IMR-90 (cell line): ENCODE measurements at regions not wholly inside any gene's neighbourhood (a gene's known extent, or its start where the extent isn't known, plus 50 kb on each side); places are given as distances from the start of the nearest gene placed in this dataset.

ENCODE experiments used
- ATAC-seq: fragments of 200-7000 bp; cut with Tn5 transposase; 2 replicates; pipeline ENCODE4 v1.9.1; 2020; ENCODE audit warnings: low read depth, mild to moderate bottlenecking, moderate library complexity
- BruUV-seq: library from RNA; stranded (reverse); fragments of 400-500 nt; replicated peaks from 2 replicates; lab custom pipeline; 2021; lab: Mats Ljungman, UMichigan
- CTCF ChIA-PET: fragments of 300-600 bp; formaldehyde crosslinking; extraction: SDS; loops from one replicate; lab custom pipeline; 2021; ENCODE audit warnings: antibody characterized with exemption; lab: Yijun Ruan, JAX
- POLR2A ChIA-PET: fragments of 300-600 bp; sonication (Branson Sonifier 250); formaldehyde crosslinking; loops from one replicate; lab custom pipeline; 2022; ENCODE audit warnings: antibody characterized with exemption; ENCODE audit not compliant: unreplicated experiment; lab: Charles Lee
- DNase-seq: peaks from one replicate; pipeline ENCODE4 v3.0.0; 2013
- H2AFZ ChIP-seq: replicated peaks from 2 replicates; pipeline ENCODE3; 2013; ENCODE audit warnings: low read length, mild to moderate bottlenecking; ENCODE audit not compliant: poor library complexity
- H2AK5ac ChIP-seq: 2 replicates; pipeline ENCODE4 v1.6.1; 2013; ENCODE audit warnings: low read depth, low read length, inconsistent platforms
- H2AK9ac ChIP-seq: replicated peaks from 2 replicates; pipeline ENCODE3; 2013; ENCODE audit warnings: mild to moderate bottlenecking, low read depth, low read length, moderate library complexity; ENCODE audit not compliant: poor library complexity
- H2BK120ac ChIP-seq: 2 replicates; pipeline ENCODE4 v1.6.1; 2013; ENCODE audit warnings: low read depth, low read length, inconsistent platforms
- H2BK15ac ChIP-seq: 3 replicates; pipeline ENCODE4 v1.6.1; 2013; ENCODE audit warnings: low read depth, low read length, inconsistent platforms
- H2BK20ac ChIP-seq: 2 replicates; pipeline ENCODE4 v1.6.1; 2013; ENCODE audit warnings: low read depth, mild to moderate bottlenecking, inconsistent platforms, low read length, moderate library complexity
- H2BK5ac ChIP-seq: 2 replicates; pipeline ENCODE4 v1.6.1; 2013; ENCODE audit warnings: mild to moderate bottlenecking, low read depth, low read length, inconsistent platforms; ENCODE audit not compliant: poor library complexity, severe bottlenecking
- H3K14ac ChIP-seq: replicated peaks from 2 replicates; pipeline ENCODE4 v1.6.1; 2013; ENCODE audit warnings: low read depth, low read length, inconsistent platforms
- H3K18ac ChIP-seq: 2 replicates; pipeline ENCODE4 v1.6.1; 2013; ENCODE audit warnings: low read depth, low read length, control low read depth
- H3K23ac ChIP-seq: 2 replicates; pipeline ENCODE4 v1.6.1; 2013; ENCODE audit warnings: low read depth, low read length, inconsistent platforms
- H3K27ac ChIP-seq: 2 replicates; pipeline ENCODE4 v1.5.1; 2013; ENCODE audit warnings: mild to moderate bottlenecking, control low read depth, low read length; ENCODE audit not compliant: insufficient read depth
- H3K27me3 ChIP-seq: 2 replicates; pipeline ENCODE4 v1.6.1; 2013; ENCODE audit warnings: low read length; ENCODE audit not compliant: control insufficient read depth, insufficient read depth
- H3K36me3 ChIP-seq: 2 replicates; pipeline ENCODE4 v1.6.1; 2013; ENCODE audit warnings: low read length, mixed read lengths; ENCODE audit not compliant: control insufficient read depth, insufficient read depth
- H3K4ac ChIP-seq: 2 replicates; pipeline ENCODE4 v1.6.1; 2013; ENCODE audit warnings: low read depth, low read length, inconsistent platforms
- H3K4me1 ChIP-seq: 2 replicates; pipeline ENCODE4 v1.6.1; 2013; ENCODE audit warnings: low read length, mixed read lengths; ENCODE audit not compliant: control insufficient read depth, insufficient read depth
- H3K4me2 ChIP-seq: 2 replicates; pipeline ENCODE4 v1.6.1; 2013; ENCODE audit warnings: low read depth, mild to moderate bottlenecking, control low read depth, low read length, moderate library complexity
- H3K4me3 ChIP-seq: 2 replicates; pipeline ENCODE4 v1.5.1; 2013; ENCODE audit warnings: low read depth, mild to moderate bottlenecking, control low read depth, low read length, moderate library complexity; ENCODE audit not compliant: insufficient read depth
- H3K56ac ChIP-seq: 2 replicates; pipeline ENCODE4 v1.6.1; 2013; ENCODE audit warnings: low read length, inconsistent platforms; ENCODE audit not compliant: insufficient read depth; ENCODE audit errors: extremely low read depth
- H3K79me1 ChIP-seq, 2 experiments: 2 replicates each; pipeline ENCODE4 v1.6.1; 2013; ENCODE audit warnings: low read length in 2 of 2, inconsistent platforms in 1 of 2, low read depth in 1 of 2
- H3K9ac ChIP-seq: 2 replicates; pipeline ENCODE4 v1.6.1; 2013; ENCODE audit warnings: low read depth, low read length, control low read depth
- H3K9me1 ChIP-seq: 2 replicates; pipeline ENCODE4 v1.6.1; 2013; ENCODE audit warnings: low read length, inconsistent platforms; ENCODE audit not compliant: insufficient read depth
- H3K9me3 ChIP-seq: 2 replicates; pipeline ENCODE4 v1.6.1; 2013; ENCODE audit warnings: low read length; ENCODE audit not compliant: control insufficient read depth, insufficient read depth
- H4K20me1 ChIP-seq: 2 replicates; pipeline ENCODE4 v1.6.1; 2013; ENCODE audit warnings: low read length, inconsistent platforms; ENCODE audit not compliant: insufficient read depth
- H4K5ac ChIP-seq: 2 replicates; pipeline ENCODE4 v1.6.1; 2013; ENCODE audit warnings: mild to moderate bottlenecking, low read depth, low read length, control low read depth
- H4K8ac ChIP-seq, 2 experiments: 2 replicates each; pipeline ENCODE4 v1.6.1; 2013; ENCODE audit warnings: low read depth in 2 of 2, low read length in 2 of 2, control low read depth in 1 of 2, inconsistent platforms in 1 of 2
- H4K91ac ChIP-seq: 2 replicates; pipeline ENCODE4 v1.6.1; 2013; ENCODE audit warnings: low read depth, low read length, inconsistent platforms; ENCODE audit not compliant: insufficient read depth
- BHLHE40 ChIP-seq: fragments of 150-350 bp; IDR thresholded peaks from 2 replicates; pipeline ENCODE4 v1.6.1; 2016; ENCODE audit warnings: mild to moderate bottlenecking, low read depth, low read length
- CEBPB ChIP-seq: IDR thresholded peaks from 2 replicates; pipeline ENCODE4 v1.6.1; 2012; ENCODE audit warnings: low read depth, low read length, improper control_type of control experiment
- CHD1 ChIP-seq: IDR thresholded peaks from 2 replicates; pipeline ENCODE4 v1.6.1; 2012; ENCODE audit warnings: low read depth, low read length, improper control_type of control experiment
- CTCF ChIP-seq: conservative IDR thresholded peaks from 2 replicates; pipeline ENCODE4 v1.5.1; 2012; ENCODE audit warnings: mild to moderate bottlenecking, low read depth, low read length, improper control_type of control experiment
- MAZ ChIP-seq: IDR thresholded peaks from 2 replicates; pipeline ENCODE4 v1.6.1; 2012; ENCODE audit warnings: low read depth, mild to moderate bottlenecking, low read length, improper control_type of control experiment, moderate library complexity, borderline replicate concordance
- MXI1 ChIP-seq: IDR thresholded peaks from 2 replicates; pipeline ENCODE4 v1.6.1; 2012; ENCODE audit warnings: low read depth, mild to moderate bottlenecking, low read length, moderate library complexity, borderline replicate concordance
- NFE2L2 ChIP-seq: fragments of 150-350 bp; IDR thresholded peaks from 2 replicates; pipeline ENCODE4 v1.6.1; 2016; ENCODE audit warnings: low read depth, mild to moderate bottlenecking, low read length
- RAD21 ChIP-seq: IDR thresholded peaks from 2 replicates; pipeline ENCODE4 v1.6.1; 2012; ENCODE audit warnings: low read length, improper control_type of control experiment
- RFX5 ChIP-seq: IDR thresholded peaks from 2 replicates; pipeline ENCODE4 v1.8.0; 2012; ENCODE audit warnings: low read depth, mild to moderate bottlenecking, low read length, moderate library complexity
- USF2 ChIP-seq: fragments of 150-350 bp; IDR thresholded peaks from 2 replicates; pipeline ENCODE4 v1.6.1; 2017; ENCODE audit warnings: mild to moderate bottlenecking, antibody characterized with exemption, low read length, low read depth
- WGBS, 2 experiments: methylation state at CpG; one replicate each; pipeline versions ENCODE4 v1.1.5 to v1.1.7; 2013; ENCODE audit warnings: missing lambda C conversion rate in 2 of 2; ENCODE audit not compliant: insufficient read length in 1 of 2; ENCODE audit errors: extremely low coverage in 2 of 2; 5-methylcytosine and 5-hydroxymethylcytosine counted together
- dilution Hi-C: fragments of 300-500 bp; cut with HindIII; formaldehyde crosslinking; loops from one replicate; pipeline ENCODE4 v1.14.3; 2018; ENCODE audit warnings: low sequenced_read_pairs; ENCODE audit not compliant: unreplicated experiment
- in situ Hi-C: fragments of 300-500 bp; cut with MboI; formaldehyde crosslinking; loops from 3 replicates; pipeline ENCODE4 v1.14.3; 2019; ENCODE audit warnings: low sequenced_read_pairs, inconsistent platforms, mixed read lengths
- intact Hi-C: fragments of 100-400 bp; cut with micrococcal nuclease; formaldehyde crosslinking; loops from 2 replicates; pipeline ENCODE4 v1.10.0; 2022

GRCh38 chr7:116384936-116385635 is 114.5 kb upstream of the CAV2 start:
- peak; percentile 5 for DNase-seq
- intact Hi-C loops: no loop called here
- Histone ChIP-seq H2BK15ac (peak overlapping the region; percentile 9; the same call in 1 of the 3 replicates), H3K23ac (no peak overlapping the region), H2AFZ (no peak overlapping the region), H2BK5ac (no peak overlapping the region), H3K36me3 (no peaks in the 10 kb centered on the region), H2AK5ac (no peak overlapping the region), H4K5ac (0 out of 2 replicates have a peak overlapping the region, but pooled peaks have one; percentile 51), H2AK9ac (no peak overlapping the region), H3K4ac (no peak overlapping the region), H3K18ac (peak overlapping the region; percentile 46; the same call in 1 of the 2 replicates), H3K9ac (no peak overlapping the region), H2BK120ac (peak overlapping the region; percentile 30; the same call in 1 of the 2 replicates), H4K91ac (no peak overlapping the region), H3K27me3 (no peaks in the 10 kb centered on the region), H3K4me1 (peaks cover 2% of the 10 kb centered on the region; the same call in 1 of the 2 replicates), H4K20me1 (no peaks in the 10 kb centered on the region), H2BK20ac (no peak overlapping the region), H3K9me1 (no peaks in the 10 kb centered on the region), H3K56ac (no peak overlapping the region), H3K4me2 (no peak overlapping the region), H3K9me3 (no peaks in the 10 kb centered on the region), H3K14ac (0 out of 2 replicates have a peak overlapping the region, but pooled peaks have one; percentile 55), H3K4me3 (no peak overlapping the region), H3K79me1 (no peaks in the 10 kb centered on the region), H4K8ac (no peak overlapping the region), H3K27ac (no peak overlapping the region)
- no peak for TF ChIP-seq CTCF
- TF ChIP-seq MAZ: no peak
- TF ChIP-seq MXI1: no peak
- TF ChIP-seq BHLHE40: no peak
- no peak for TF ChIP-seq CHD1
- TF ChIP-seq RFX5: no peak
- no peak for TF ChIP-seq CEBPB
- no peak for TF ChIP-seq USF2
- TF ChIP-seq NFE2L2: no peak
- no peak for TF ChIP-seq RAD21
- in situ Hi-C loops: no loop called here
- CTCF ChIA-PET: no interaction called here
- WGBS, 2 experiments: no CpG with 5 or more reads among the region's 5 CpGs
- ATAC-seq: no peak
- no TSS peak for BruUV-seq
- POLR2A ChIA-PET: no interaction called here
- dilution Hi-C loops: no loop called here
